IMR-90 (cell line): ENCODE measurements at regions not wholly inside any gene's neighbourhood (a gene's known extent, or its start where the extent isn't known, plus 50 kb on each side); places are given as distances from the start of the nearest gene placed in this dataset.

Experiments used
- CTCF ChIP-seq: conservative IDR thresholded peaks from 2 replicates; pipeline ENCODE4 v1.5.1; 2012; ENCODE audit warnings: mild to moderate bottlenecking, low read depth, low read length, improper control_type of control experiment
- FOS ChIP-seq: fragments of 150-350 bp; IDR thresholded peaks from 2 replicates; pipeline ENCODE4 v1.6.1; 2016; ENCODE audit warnings: low read depth, low read length
- MAFK ChIP-seq: IDR thresholded peaks from 2 replicates; pipeline ENCODE4 v1.6.1; 2012; ENCODE audit warnings: low read depth, low read length, improper control_type of control experiment
- POLR2A ChIP-seq: IDR thresholded peaks from 2 replicates; pipeline ENCODE4 v1.6.1; 2012; ENCODE audit warnings: mild to moderate bottlenecking, low read depth, low read length
- RAD21 ChIP-seq: IDR thresholded peaks from 2 replicates; pipeline ENCODE4 v1.6.1; 2012; ENCODE audit warnings: low read length, improper control_type of control experiment
- TF ChIP-seq, protein P1 (sequence below): fragments of 150-350 bp; IDR thresholded peaks from 2 replicates; pipeline ENCODE4 v1.6.1; 2017; ENCODE audit warnings: mild to moderate bottlenecking, antibody characterized with exemption, low read length, low read depth

GRCh38 chr11:109096266-109096665, 325.7 kb upstream of the C11orf87 start:
- TF ChIP-seq MAFK (no peak), CTCF (no peak), RAD21 (no peak), POLR2A (no peak), FOS (no peak)
- TF ChIP-seq, protein P1, sequence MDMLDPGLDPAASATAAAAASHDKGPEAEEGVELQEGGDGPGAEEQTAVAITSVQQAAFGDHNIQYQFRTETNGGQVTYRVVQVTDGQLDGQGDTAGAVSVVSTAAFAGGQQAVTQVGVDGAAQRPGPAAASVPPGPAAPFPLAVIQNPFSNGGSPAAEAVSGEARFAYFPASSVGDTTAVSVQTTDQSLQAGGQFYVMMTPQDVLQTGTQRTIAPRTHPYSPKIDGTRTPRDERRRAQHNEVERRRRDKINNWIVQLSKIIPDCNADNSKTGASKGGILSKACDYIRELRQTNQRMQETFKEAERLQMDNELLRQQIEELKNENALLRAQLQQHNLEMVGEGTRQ, result no peak
